GM12875 (cell line): ENCODE measurements at regions not wholly inside any gene's neighbourhood (a gene's known extent, or its start where the extent isn't known, plus 50 kb on each side); places are given as distances from the start of the nearest gene placed in this dataset.

Experiments
- H3K4me3 ChIP-seq: one replicate; pipeline ENCODE4 v1.5.1; 2011; ENCODE audit warnings: low read depth, low read length, control low read depth
- TF ChIP-seq, protein P1 (sequence below): IDR thresholded peaks from 2 replicates; pipeline ENCODE4 v1.5.1; 2011; ENCODE audit warnings: low read depth, mild to moderate bottlenecking, control low read depth, inconsistent platforms, low read length, moderate library complexity, borderline replicate concordance; ENCODE audit not compliant: insufficient read depth

DNA sequence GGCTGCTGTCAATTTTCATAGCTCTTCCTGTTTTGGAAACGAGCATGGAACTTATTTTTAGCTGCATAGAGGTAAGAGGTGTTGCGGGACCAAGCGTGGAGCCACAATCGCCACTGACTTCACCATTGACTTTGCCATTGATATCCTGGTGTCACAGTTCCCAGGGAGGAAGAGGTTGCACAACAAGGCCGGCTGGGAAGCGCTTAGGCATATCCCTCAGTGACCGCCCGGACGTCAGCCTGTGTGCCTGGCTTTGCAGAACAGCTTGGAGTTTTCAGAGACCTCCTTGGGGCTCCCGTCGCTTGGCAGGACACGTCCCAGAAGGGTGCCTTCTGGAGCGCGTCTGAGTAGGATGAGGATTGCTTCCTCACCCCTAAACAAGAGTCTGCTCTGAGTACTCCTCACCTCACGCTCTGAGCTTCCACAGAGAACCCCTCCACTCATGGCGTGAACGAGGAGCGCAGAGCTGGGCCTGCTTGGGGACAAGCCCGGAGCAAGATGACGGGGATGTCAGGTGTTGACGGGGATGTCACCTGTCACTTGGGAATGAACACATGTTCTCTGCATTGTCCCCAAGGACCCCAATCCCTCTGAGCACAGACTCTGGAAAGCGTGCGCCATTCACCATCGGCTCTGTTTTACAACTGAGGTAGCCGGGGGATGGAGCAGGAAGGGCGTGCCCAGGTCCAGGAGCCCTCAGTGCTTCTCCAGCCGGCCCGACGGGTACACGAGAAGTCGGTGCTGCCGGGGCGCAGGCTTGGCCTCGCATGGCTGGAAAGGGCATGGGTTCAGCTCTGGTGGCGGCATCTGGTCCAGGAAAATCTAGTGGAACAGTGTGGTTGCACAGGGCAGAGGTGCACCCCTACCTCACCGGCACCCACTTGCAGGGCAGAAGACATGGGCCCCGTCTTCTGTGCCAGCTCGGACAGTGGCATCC is 192.3 kb upstream of the SHH start:
- TF ChIP-seq, protein P1, sequence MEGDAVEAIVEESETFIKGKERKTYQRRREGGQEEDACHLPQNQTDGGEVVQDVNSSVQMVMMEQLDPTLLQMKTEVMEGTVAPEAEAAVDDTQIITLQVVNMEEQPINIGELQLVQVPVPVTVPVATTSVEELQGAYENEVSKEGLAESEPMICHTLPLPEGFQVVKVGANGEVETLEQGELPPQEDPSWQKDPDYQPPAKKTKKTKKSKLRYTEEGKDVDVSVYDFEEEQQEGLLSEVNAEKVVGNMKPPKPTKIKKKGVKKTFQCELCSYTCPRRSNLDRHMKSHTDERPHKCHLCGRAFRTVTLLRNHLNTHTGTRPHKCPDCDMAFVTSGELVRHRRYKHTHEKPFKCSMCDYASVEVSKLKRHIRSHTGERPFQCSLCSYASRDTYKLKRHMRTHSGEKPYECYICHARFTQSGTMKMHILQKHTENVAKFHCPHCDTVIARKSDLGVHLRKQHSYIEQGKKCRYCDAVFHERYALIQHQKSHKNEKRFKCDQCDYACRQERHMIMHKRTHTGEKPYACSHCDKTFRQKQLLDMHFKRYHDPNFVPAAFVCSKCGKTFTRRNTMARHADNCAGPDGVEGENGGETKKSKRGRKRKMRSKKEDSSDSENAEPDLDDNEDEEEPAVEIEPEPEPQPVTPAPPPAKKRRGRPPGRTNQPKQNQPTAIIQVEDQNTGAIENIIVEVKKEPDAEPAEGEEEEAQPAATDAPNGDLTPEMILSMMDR: no peak
- H3K4me3 ChIP-seq: no peak overlapping the region

DNA sequence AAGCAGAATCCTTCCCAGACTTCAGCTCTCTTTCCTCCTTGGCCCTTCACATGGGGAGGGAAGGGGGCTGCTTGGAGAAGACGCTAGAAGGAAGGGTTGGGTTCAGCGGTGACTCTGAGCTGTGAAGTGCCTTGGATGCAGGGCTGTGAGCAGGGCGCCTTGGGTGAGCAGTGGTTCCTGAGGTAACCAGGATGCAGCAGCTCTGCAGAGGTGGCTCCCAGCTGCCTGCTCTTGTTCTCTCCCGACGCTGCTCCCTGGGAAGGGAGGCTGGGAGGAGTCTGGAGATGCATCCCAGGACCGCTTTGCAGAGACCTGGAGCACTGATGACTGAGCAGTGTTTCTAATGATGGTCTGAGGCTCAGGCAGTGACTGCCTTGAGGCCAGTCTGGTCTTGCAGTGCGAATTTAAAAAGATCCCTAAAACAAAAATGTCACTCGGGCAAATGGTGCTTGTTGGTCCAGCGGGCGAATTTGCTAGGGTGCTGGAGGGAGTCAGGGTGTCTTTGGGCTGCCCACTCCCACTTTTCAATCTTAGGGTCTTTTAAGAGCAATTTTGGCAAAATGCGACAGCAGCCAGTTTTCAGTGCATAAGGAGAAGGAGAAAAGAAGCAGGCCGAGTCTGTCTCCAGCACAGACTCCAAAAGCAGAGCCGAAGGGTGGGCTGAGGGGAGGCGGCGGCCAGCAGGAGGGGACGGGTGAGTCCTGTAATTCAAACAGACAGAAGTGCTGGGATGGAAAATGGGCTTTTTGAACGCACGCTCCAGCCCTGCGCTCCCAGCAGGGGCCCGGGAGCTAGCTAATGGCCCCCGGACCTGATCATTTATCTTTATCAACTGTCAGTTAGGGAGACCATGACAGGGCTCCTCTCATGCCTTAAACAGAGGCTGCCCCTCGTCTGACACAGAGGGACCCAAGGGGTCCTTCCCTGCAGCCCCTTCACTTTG is 191.2 kb upstream of the SHH start:
- TF ChIP-seq, protein P1: no peak

DNA sequence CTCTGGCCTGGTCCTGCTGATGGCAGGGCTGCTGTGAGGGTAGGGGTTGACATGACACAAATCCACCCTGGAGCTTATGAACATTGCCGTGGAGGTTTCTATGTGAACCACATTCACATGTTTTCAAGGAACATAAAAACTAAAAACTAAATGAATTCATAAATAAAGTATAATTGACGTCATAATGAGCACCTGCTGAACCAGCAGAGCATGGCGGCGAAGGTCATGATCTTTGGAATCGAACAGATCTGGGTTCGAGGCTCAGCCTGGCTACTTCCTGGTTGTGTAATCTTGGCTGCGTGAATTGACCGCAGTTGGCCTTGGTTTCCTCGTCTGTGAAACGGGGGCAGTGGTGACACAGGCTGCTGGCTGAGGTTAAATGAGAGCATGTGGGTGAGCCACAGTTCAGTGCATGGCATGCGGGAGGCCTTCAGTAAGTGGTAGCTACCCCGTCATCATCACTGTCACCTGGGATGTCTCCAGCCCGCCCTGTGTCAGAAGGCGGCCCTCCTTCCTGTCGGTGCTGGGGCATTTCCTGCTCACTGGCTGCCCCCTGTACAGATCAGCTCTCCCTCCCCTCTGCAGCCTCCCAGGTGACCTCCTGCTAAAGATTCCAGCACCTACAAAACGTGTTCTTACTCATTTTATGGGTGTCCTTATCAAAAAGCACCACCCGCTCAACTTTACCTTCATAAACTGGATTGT is 190.3 kb upstream of the SHH start:
- no peak overlapping the region for H3K4me3 ChIP-seq

More for the DNA sequence above, 191.2 kb upstream of the SHH start:
- no peak overlapping the region for H3K4me3 ChIP-seq

DNA sequence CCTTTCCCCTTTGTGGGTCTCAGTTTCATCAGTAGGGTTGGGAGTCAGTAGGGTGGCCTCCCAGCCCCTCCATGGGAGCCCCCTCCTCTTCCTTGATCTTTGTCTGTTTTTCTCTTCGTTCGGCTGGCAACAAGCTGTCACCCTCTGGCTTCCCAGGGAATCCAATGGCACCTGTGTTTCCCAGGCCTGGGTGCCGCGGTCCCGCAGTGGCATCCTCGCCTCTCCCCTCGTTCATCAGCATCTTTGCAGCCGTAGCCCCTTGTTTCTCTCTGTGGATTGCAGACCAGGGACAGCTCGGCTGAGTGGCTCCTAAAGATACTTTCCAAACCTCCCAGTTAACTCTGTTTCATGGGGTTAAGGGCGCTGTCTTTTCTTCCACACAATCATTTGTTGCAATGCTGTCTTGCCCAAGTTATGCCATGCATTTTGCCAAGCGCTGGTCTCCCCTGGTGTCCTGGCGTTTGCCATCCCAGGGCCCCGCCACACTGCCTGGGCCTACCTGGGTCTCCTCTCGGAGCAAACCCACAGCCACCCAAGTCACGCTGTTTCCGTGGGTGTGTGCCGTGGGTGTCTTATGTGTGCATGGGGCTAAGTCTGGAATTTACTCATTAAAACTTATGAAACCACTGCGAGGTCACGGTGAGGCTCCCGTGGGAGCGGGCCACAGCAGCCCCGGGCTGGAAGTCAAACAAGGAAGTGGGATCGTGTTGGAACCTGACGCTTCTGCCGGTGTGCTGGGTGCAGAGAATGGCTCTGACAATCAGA is 189.4 kb upstream of the SHH start:
- TF ChIP-seq, protein P1: no peak
- no peak overlapping the region for H3K4me3 ChIP-seq

More for the DNA sequence above, 190.3 kb upstream of the SHH start:
- TF ChIP-seq, protein P1: no peak

DNA sequence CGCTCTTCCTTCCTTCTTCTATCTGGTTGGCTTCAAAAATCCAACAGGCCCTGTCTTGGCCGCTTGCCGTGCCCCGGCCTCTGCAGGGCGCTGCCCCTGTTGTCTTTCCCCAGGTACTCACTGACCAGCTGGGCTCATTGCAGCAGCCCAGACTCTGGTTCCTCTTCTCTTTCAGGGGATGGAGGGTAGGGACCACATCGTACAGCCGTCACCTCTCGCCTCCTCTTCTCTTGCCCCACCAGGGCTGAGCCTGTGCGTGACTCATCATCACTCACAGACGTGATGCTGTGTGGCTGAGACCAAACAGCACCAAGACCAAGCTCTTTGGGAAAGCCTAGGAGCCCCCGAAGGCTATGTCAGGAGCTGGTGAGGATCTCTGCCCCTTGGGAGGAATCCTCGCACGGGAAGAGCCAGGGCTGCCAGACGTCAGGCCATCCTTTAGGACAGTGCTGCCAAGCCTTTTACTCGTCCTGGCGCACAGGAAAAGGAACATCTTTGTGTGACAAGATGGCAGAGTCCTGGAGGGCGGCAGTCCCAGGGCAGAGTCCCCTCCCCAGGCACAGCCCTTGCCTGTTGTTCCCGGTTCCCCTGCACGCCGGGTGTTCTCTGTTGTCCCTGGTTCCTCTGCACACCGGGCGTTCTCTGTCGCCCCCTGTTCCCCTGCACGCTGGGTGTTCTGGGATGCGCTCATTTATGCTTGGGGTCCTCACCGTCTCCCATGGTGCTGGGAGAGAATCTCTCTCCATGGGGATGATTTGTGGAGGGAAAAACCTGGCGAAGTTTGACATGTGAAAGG is 188.5 kb upstream of the SHH start:
- no peak overlapping the region for H3K4me3 ChIP-seq
- TF ChIP-seq, protein P1: no peak
